A549 (cell line): ENCODE measurements at regions not wholly inside any gene's neighbourhood (a gene's known extent, or its start where the extent isn't known, plus 50 kb on each side); places are given as distances from the start of the nearest gene placed in this dataset.

ENCODE experiments used
- ESRRA ChIP-seq: fragments of 150-350 bp; IDR thresholded peaks from 2 replicates; pipeline ENCODE4 v1.6.1; 2014; ENCODE audit warnings: mild to moderate bottlenecking, low read length, borderline replicate concordance
- HOXB5 ChIP-seq: fragments of 250-450 bp; sonication (Bioruptor Pico); IDR thresholded peaks from 2 replicates; pipeline ENCODE4 v1.5.0; 2020; ENCODE audit warnings: mild to moderate bottlenecking, moderate library complexity
- POLR2A ChIP-seq: IDR thresholded peaks from 2 replicates; pipeline ENCODE4 v1.6.1; 2012; ENCODE audit warnings: mild to moderate bottlenecking, low read length
- POLR2AphosphoS2 ChIP-seq: conservative IDR thresholded peaks from 2 replicates; pipeline ENCODE4 v1.6.1; 2012; ENCODE audit warnings: low read length, improper control_type of control experiment, inconsistent platforms
- RAD21 ChIP-seq, 2 experiments: fragments of >200 bp in 1 of 2; sonication (Bioruptor Twin) in 1 of 2; formaldehyde crosslinking in 1 of 2; IDR thresholded peaks in 1 of 2; conservative IDR thresholded peaks in 1 of 2; 2 replicates in 1 of 2; 3 replicates in 1 of 2; pipeline ENCODE4 v1.6.1; 2012 to 2018; ENCODE audit warnings: inconsistent platforms in 1 of 2
- RCOR1 ChIP-seq: fragments of 150-350 bp; IDR thresholded peaks from 2 replicates; pipeline ENCODE4 v1.6.1; 2014; ENCODE audit warnings: antibody characterized with exemption, low read length, low read depth
- SMC3 ChIP-seq: fragments of >200 bp; sonication (Bioruptor Twin); formaldehyde crosslinking; IDR thresholded peaks from 3 replicates; pipeline ENCODE4 v1.6.1; 2018; ENCODE audit warnings: inconsistent platforms
- TF ChIP-seq, protein P1 (sequence below): fragments of >200 bp; sonication (Bioruptor Twin); formaldehyde crosslinking; IDR thresholded peaks from 3 replicates; pipeline ENCODE4 v1.5.1; 2016
- TF ChIP-seq, protein P2 (sequence below): fragments of 200-600 bp; sonication (generic); IDR thresholded peaks from 2 replicates; pipeline ENCODE4 v1.6.1; 2016; ENCODE audit warnings: antibody characterized with exemption, mild to moderate bottlenecking, moderate library complexity

DNA sequence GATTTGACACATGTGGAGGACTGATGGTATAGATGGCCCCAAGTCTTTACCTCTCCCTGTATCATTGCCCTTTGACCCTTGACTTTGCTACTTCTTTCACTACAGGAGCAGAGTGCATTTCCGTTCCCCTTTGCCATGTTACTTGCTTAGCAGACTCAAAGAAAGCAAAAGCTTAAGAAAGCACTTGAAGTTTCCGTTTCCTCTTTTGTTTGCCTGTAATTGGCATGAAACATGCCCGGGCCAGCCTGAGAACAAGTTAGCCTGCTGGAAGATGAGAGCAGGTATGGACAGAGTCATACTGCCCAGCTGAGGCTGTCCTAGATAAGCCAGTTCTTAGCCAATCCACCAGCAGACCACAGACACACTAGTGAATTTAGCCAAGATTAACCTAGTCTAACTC is 206.0 kb downstream of the BCOR start:
- TF ChIP-seq RAD21 (conservative IDR thresholded peaks at IDR 0.05 in 1 of 2, IDR thresholded peaks at IDR 0.05 in 1 of 2) (no peak), ESRRA (no peak), RCOR1 (no peak), POLR2A (no peak), POLR2AphosphoS2 (no peak), SMC3 (no peak), HOXB5 (CRISPR knock-in tag) (no peak)
- TF ChIP-seq, protein P1, sequence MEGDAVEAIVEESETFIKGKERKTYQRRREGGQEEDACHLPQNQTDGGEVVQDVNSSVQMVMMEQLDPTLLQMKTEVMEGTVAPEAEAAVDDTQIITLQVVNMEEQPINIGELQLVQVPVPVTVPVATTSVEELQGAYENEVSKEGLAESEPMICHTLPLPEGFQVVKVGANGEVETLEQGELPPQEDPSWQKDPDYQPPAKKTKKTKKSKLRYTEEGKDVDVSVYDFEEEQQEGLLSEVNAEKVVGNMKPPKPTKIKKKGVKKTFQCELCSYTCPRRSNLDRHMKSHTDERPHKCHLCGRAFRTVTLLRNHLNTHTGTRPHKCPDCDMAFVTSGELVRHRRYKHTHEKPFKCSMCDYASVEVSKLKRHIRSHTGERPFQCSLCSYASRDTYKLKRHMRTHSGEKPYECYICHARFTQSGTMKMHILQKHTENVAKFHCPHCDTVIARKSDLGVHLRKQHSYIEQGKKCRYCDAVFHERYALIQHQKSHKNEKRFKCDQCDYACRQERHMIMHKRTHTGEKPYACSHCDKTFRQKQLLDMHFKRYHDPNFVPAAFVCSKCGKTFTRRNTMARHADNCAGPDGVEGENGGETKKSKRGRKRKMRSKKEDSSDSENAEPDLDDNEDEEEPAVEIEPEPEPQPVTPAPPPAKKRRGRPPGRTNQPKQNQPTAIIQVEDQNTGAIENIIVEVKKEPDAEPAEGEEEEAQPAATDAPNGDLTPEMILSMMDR: no peak
- TF ChIP-seq, protein P2, sequence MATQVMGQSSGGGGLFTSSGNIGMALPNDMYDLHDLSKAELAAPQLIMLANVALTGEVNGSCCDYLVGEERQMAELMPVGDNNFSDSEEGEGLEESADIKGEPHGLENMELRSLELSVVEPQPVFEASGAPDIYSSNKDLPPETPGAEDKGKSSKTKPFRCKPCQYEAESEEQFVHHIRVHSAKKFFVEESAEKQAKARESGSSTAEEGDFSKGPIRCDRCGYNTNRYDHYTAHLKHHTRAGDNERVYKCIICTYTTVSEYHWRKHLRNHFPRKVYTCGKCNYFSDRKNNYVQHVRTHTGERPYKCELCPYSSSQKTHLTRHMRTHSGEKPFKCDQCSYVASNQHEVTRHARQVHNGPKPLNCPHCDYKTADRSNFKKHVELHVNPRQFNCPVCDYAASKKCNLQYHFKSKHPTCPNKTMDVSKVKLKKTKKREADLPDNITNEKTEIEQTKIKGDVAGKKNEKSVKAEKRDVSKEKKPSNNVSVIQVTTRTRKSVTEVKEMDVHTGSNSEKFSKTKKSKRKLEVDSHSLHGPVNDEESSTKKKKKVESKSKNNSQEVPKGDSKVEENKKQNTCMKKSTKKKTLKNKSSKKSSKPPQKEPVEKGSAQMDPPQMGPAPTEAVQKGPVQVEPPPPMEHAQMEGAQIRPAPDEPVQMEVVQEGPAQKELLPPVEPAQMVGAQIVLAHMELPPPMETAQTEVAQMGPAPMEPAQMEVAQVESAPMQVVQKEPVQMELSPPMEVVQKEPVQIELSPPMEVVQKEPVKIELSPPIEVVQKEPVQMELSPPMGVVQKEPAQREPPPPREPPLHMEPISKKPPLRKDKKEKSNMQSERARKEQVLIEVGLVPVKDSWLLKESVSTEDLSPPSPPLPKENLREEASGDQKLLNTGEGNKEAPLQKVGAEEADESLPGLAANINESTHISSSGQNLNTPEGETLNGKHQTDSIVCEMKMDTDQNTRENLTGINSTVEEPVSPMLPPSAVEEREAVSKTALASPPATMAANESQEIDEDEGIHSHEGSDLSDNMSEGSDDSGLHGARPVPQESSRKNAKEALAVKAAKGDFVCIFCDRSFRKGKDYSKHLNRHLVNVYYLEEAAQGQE: no peak
